PFSK-1 (cell line): ENCODE measurements at regions not wholly inside any gene's neighbourhood (a gene's known extent, or its start where the extent isn't known, plus 50 kb on each side); places are given as distances from the start of the nearest gene placed in this dataset.

Experiments used
- FOXP2 ChIP-seq: optimal IDR thresholded peaks from 2 replicates; pipeline ENCODE3; 2011; ENCODE audit warnings: borderline replicate concordance, control low read depth, inconsistent platforms; ENCODE audit not compliant: insufficient read depth; ENCODE audit errors: extremely low read length, extremely low read depth
- POLR2AphosphoS5 ChIP-seq: IDR thresholded peaks from 2 replicates; pipeline ENCODE4 v1.6.1; 2012; ENCODE audit warnings: low read depth, mild to moderate bottlenecking, control low read depth, low read length, moderate library complexity
- REST ChIP-seq, 2 experiments: IDR thresholded peaks; 2 replicates each; pipeline versions ENCODE4 v1.6.1 to v1.8.0; 2011 to 2012; ENCODE audit warnings: low read depth in 2 of 2, low read length in 2 of 2, control low read depth in 1 of 2, inconsistent platforms in 1 of 2, mild to moderate bottlenecking in 1 of 2, moderate library complexity in 1 of 2; ENCODE audit not compliant: insufficient read depth in 1 of 2
- SIN3A ChIP-seq: IDR thresholded peaks from 2 replicates; pipeline ENCODE4 v1.6.1; 2012; ENCODE audit warnings: mild to moderate bottlenecking, low read length, moderate library complexity, borderline replicate concordance; ENCODE audit not compliant: insufficient read depth
- TAF1 ChIP-seq: IDR thresholded peaks from 2 replicates; pipeline ENCODE4 v1.6.1; 2012; ENCODE audit warnings: low read length, control low read depth, borderline replicate concordance; ENCODE audit not compliant: insufficient read depth

DNA sequence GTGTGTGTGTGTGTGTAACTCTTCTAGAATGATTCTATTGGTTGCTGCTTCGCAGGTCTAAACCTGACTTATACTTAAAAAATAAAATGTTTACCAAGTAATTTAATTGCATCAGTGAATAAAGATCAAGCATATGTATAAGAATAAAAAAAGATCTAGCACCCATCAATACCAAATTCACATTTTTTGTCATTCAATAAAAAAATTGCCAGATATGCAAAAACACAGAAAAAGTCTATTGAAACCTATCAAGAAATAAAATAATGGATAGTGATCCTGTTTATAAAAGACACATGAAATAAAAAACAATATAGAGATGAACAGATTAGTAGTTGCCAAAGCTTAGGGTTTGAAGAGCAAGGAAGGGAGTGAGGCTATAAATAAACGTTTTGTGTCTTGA is 2095.0 kb upstream of the ACO1 start:
- TF ChIP-seq POLR2AphosphoS5 (no peak), TAF1 (no peak), SIN3A (no peak), FOXP2 (no peak), REST (IDR thresholded peaks at IDR 0.05; ENCODE audit: insufficient read depth in 1 of 2, low read depth in 2 of 2, low read length in 2 of 2) (no peak)
